CD14-positive monocyte (primary cell): ENCODE measurements at regions not wholly inside any gene's neighbourhood (a gene's known extent, or its start where the extent isn't known, plus 50 kb on each side); places are given as distances from the start of the nearest gene placed in this dataset.

Experiments used
- DNase-seq, 3 donors: peaks; one replicate each; pipeline ENCODE4 v3.0.0-alpha.2; 2011 to 2022
- H2AFZ ChIP-seq: 2 replicates; pipeline ENCODE4 v1.6.0; 2012; ENCODE audit warnings: mild to moderate bottlenecking, low read depth, low read length, inconsistent platforms; ENCODE audit not compliant: insufficient read depth, poor library complexity, severe bottlenecking
- H3K27ac ChIP-seq, 2 donors: 1 replicate in 1 of 2; 2 replicates in 1 of 2; pipeline ENCODE4 v1.5.1; 2012 to 2013; ENCODE audit warnings: low read length in 2 of 2, control low read depth in 1 of 2, inconsistent platforms in 1 of 2, low read depth in 1 of 2, mild to moderate bottlenecking in 1 of 2
- H3K27me3 ChIP-seq, 2 donors: one replicate each; pipeline versions ENCODE4 v1.6.0 to v1.6.1; 2011 to 2013; ENCODE audit warnings: low read length in 2 of 2; ENCODE audit not compliant: control insufficient read depth in 2 of 2, insufficient read depth in 2 of 2
- H3K36me3 ChIP-seq, 2 donors: replicated peaks in 1 of 2; 1 replicate in 1 of 2; 2 replicates in 1 of 2; pipeline versions ENCODE4 v1.5.1 to v1.6.1; 2012 to 2013; ENCODE audit warnings: low read length in 2 of 2, control low read depth in 1 of 2, inconsistent platforms in 1 of 2, mild to moderate bottlenecking in 1 of 2; ENCODE audit not compliant: insufficient read depth in 2 of 2, control insufficient read depth in 1 of 2
- H3K4me1 ChIP-seq, 2 donors: 1 replicate in 1 of 2; 2 replicates in 1 of 2; pipeline versions ENCODE4 v1.5.1 to v1.6.1; 2012 to 2013; ENCODE audit warnings: low read length in 2 of 2, control low read depth in 1 of 2, inconsistent platforms in 1 of 2, mild to moderate bottlenecking in 1 of 2, moderate library complexity in 1 of 2; ENCODE audit not compliant: insufficient read depth in 2 of 2, control insufficient read depth in 1 of 2
- H3K4me2 ChIP-seq: replicated peaks from 2 replicates; pipeline ENCODE3; 2012; ENCODE audit warnings: low read length, moderate library complexity, mild to moderate bottlenecking; ENCODE audit not compliant: poor library complexity, severe bottlenecking; ENCODE audit errors: extremely low read depth
- H3K4me3 ChIP-seq, 3 experiments: fragments of 200-600 bp in 1 of 3; sonication (generic) in 1 of 3; replicated peaks in 1 of 3; 1 replicate in 2 of 3; 2 replicates in 1 of 3; pipeline ENCODE4 v1.5.1; 2011 to 2013; ENCODE audit warnings: low read length in 3 of 3, mild to moderate bottlenecking in 3 of 3, control low read depth in 2 of 3, low read depth in 2 of 3, inconsistent platforms in 1 of 3, moderate library complexity in 1 of 3
- H3K79me2 ChIP-seq: 2 replicates; pipeline ENCODE4 v1.6.0; 2012; ENCODE audit warnings: mild to moderate bottlenecking, control low read depth, inconsistent platforms, low read length, moderate library complexity; ENCODE audit not compliant: insufficient read depth
- H3K9ac ChIP-seq: 2 replicates; pipeline ENCODE4 v1.6.0; 2017; ENCODE audit warnings: low read length, mild to moderate bottlenecking; ENCODE audit not compliant: insufficient read depth, poor library complexity, severe bottlenecking
- H3K9me3 ChIP-seq, 2 donors: replicated peaks in 1 of 2; 1 replicate in 1 of 2; 2 replicates in 1 of 2; pipeline versions ENCODE4 v1.5.1 to v1.6.1; 2012 to 2013; ENCODE audit warnings: low read length in 2 of 2, control low read depth in 1 of 2; ENCODE audit not compliant: control insufficient read depth in 1 of 2, insufficient read depth in 1 of 2
- H4K20me1 ChIP-seq: 2 replicates; pipeline ENCODE4 v1.6.0; 2012; ENCODE audit warnings: mild to moderate bottlenecking, low read length, control low read depth, moderate library complexity; ENCODE audit not compliant: insufficient read depth
- H3K27ac Mint-ChIP-seq, 7 donors: one replicate each; pipeline ENCODE4 v1.8.0; 2020; ENCODE audit warnings: mild to moderate bottlenecking in 7 of 7, mixed read lengths in 7 of 7, moderate library complexity in 6 of 7, inconsistent platforms in 2 of 7
- H3K27me3 Mint-ChIP-seq, 3 donors: one replicate each; pipeline ENCODE4 v1.8.0; 2021 to 2022; ENCODE audit warnings: low read depth in 3 of 3, mild to moderate bottlenecking in 3 of 3, mixed read lengths in 3 of 3, moderate library complexity in 3 of 3, inconsistent platforms in 1 of 3
- H3K36me3 Mint-ChIP-seq, 2 donors: one replicate each; pipeline ENCODE4 v1.8.0; 2020; ENCODE audit warnings: mixed read lengths in 2 of 2, inconsistent platforms in 1 of 2, mild to moderate bottlenecking in 1 of 2
- H3K4me1 Mint-ChIP-seq: one replicate; pipeline ENCODE4 v1.8.0; 2020; ENCODE audit warnings: mild to moderate bottlenecking, mixed read lengths
- H3K4me3 Mint-ChIP-seq, 2 donors: one replicate each; pipeline ENCODE4 v1.8.0; 2020; ENCODE audit warnings: mild to moderate bottlenecking in 2 of 2, mixed read lengths in 2 of 2, moderate library complexity in 1 of 2
- H3K9me3 Mint-ChIP-seq, 7 donors: one replicate each; pipeline ENCODE4 v1.8.0; 2020 to 2022; ENCODE audit warnings: mixed read lengths in 7 of 7, mild to moderate bottlenecking in 6 of 7, moderate library complexity in 6 of 7, inconsistent platforms in 2 of 7
- WGBS: methylation state at CpG from one replicate; pipeline ENCODE4 v1.1.5; 2013; ENCODE audit warnings: missing lambda C conversion rate; ENCODE audit not compliant: insufficient coverage; 5-methylcytosine and 5-hydroxymethylcytosine counted together
- intact Hi-C, 2 donors: fragments of 100-400 bp; cut with micrococcal nuclease; formaldehyde crosslinking; loops; one replicate each; pipeline versions ENCODE4 v1.15.0 to v1.15.1; 2023
- TF ChIP-seq, protein P1 (sequence below): fragments of 200-600 bp; IDR thresholded peaks from one replicate; pipeline ENCODE4 v1.8.0; 2022; ENCODE audit warnings: antibody characterized with exemption, mild to moderate bottlenecking

DNA sequence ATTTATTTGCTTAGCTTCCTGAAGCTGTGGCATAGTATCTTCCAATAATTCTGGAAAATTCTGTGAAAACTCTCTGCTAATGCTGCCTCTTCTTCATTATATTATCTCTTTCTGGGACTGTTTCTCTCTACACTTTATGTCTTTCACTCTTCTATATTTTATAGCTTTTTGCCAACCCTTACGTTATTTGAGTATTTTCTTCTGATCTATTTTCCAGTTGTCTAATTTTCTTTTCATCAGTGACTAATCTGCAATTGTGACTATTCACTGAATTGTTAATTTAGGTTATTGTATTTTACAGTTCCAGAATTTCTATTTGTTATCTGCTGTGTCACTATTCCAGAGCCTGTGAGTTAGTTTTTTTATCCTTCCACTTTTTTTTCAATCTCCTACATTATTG lies 273.4 kb upstream of the PHYHIPL start:
- H3K36me3 ChIP-seq: no peaks in the 10 kb centered on the region

DNA sequence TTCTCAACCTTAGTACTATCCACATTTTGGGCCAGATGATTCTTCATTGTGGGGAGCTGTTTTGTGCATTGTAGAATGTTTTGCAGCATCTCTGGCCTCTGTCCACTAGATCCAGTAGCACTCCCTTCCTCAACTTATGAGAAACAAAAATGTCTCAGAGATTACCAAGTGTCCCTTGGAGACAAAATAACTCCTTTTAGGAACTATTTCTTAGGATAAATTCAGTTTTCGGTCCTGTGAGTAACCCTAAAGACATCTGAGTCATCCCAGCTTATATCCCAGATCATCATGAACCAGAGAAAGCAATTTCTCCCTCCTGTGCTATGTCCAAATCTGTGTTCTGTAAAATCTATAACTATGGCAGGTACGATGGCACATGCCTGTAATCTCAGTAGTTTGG lies 266.6 kb upstream of the PHYHIPL start:
- Histone ChIP-seq H3K4me1 (no peaks in the 10 kb centered on the region), H3K4me2 (no peak overlapping the region), H3K79me2 (no peaks in the 10 kb centered on the region), H2AFZ (no peak overlapping the region), H3K27ac (no peak overlapping the region), H3K9ac (no peak overlapping the region), H3K4me3 (no peak overlapping the region), H3K27me3 (no peaks in the 10 kb centered on the region), H3K36me3 (no peaks in the 10 kb centered on the region), H3K9me3 (peaks cover 0 to 9% of the 10 kb centered on the region in 2 donors), H4K20me1 (no peaks in the 10 kb centered on the region)
- Mint-ChIP-seq H3K36me3 (no peaks in the 10 kb centered on the region), H3K27ac (no peak overlapping the region), H3K4me3 (no peak overlapping the region), H3K27me3 (peaks cover 0 to 2% (median 0%) of the 10 kb centered on the region in 3 donors), H3K9me3 (peaks cover 0 to 7% (median 4%) of the 10 kb centered on the region in 7 donors), H3K4me1 (no peaks in the 10 kb centered on the region)
- TF ChIP-seq, protein P1, sequence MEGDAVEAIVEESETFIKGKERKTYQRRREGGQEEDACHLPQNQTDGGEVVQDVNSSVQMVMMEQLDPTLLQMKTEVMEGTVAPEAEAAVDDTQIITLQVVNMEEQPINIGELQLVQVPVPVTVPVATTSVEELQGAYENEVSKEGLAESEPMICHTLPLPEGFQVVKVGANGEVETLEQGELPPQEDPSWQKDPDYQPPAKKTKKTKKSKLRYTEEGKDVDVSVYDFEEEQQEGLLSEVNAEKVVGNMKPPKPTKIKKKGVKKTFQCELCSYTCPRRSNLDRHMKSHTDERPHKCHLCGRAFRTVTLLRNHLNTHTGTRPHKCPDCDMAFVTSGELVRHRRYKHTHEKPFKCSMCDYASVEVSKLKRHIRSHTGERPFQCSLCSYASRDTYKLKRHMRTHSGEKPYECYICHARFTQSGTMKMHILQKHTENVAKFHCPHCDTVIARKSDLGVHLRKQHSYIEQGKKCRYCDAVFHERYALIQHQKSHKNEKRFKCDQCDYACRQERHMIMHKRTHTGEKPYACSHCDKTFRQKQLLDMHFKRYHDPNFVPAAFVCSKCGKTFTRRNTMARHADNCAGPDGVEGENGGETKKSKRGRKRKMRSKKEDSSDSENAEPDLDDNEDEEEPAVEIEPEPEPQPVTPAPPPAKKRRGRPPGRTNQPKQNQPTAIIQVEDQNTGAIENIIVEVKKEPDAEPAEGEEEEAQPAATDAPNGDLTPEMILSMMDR: no peak
- intact Hi-C loops: no loop called here
- WGBS: 73% methylated on average over 1 of the region's 2 CpGs
- DNase-seq: no peak

More for the DNA sequence above, 273.4 kb upstream of the PHYHIPL start:
- Mint-ChIP-seq H3K27ac (no peak overlapping the region), H3K36me3 (no peaks in the 10 kb centered on the region), H3K27me3 (peaks cover 0 to 2% (median 0%) of the 10 kb centered on the region in 3 donors), H3K4me3 (no peak overlapping the region), H3K9me3 (peaks cover 2 to 20% (median 6%) of the 10 kb centered on the region in 7 donors), H3K4me1 (no peaks in the 10 kb centered on the region)
- intact Hi-C loops: no loop called here
- H3K27me3 ChIP-seq: no peaks in the 10 kb centered on the region
- WGBS: no CpG with 5 or more reads among the region's 1 CpG
- H3K9me3 ChIP-seq: peaks cover 0 to 16% of the 10 kb centered on the region in 2 donors
- TF ChIP-seq, protein P1: no peak
- no peaks in the 10 kb centered on the region for H4K20me1 ChIP-seq
- DNase-seq: no peak
- H3K4me1 ChIP-seq: no peaks in the 10 kb centered on the region
- no peak overlapping the region for H3K4me2 ChIP-seq
- no peak overlapping the region for H3K4me3 ChIP-seq
- no peaks in the 10 kb centered on the region for H3K79me2 ChIP-seq
- no peak overlapping the region for H3K27ac ChIP-seq
- H3K9ac ChIP-seq: no peak overlapping the region
- H2AFZ ChIP-seq: no peak overlapping the region
